ENCODE measurements at regions not wholly inside any gene's neighbourhood (a gene's known extent, or its start where the extent isn't known, plus 50 kb on each side); places are given as distances from the start of the nearest gene placed in this dataset.
"Not testable (repeated sequence)": the region's sequence is repeated elsewhere in the genome, so short reads cannot be mapped to it uniquely, and the experiment has no call there.

GRCh38 chr3:15993660-15994059 is 180.8 kb upstream of the GALNT15 start:
- not testable (repeated sequence) for DNase-seq

- DNase-seq: not testable (repeated sequence)
These were observed 178.0 kb upstream of the GALNT15 start for GRCh38 chr3:15996496-15996895.

- no peak for DNase-seq
These were observed 177.1 kb upstream of the GALNT15 start for GRCh38 chr3:15997274-15997943.

GRCh38 chr3:15998911-15999310 is 175.6 kb upstream of the GALNT15 start:
- DNase-seq: no peak

GRCh38 chr3:16004812-16005211 is 169.7 kb upstream of the GALNT15 start:
- DNase-seq: no peak

GRCh38 chr3:16011376-16011775 is 163.1 kb upstream of the GALNT15 start:
- DNase-seq: no peak

- DNase-seq: no peak
These were observed 162.4 kb upstream of the GALNT15 start for GRCh38 chr3:16012086-16012485.

- DNase-seq: no peak
These were observed 160.9 kb upstream of the GALNT15 start for GRCh38 chr3:16013568-16013967.

- not testable (repeated sequence) for DNase-seq
These were observed 152.7 kb upstream of the GALNT15 start for GRCh38 chr3:16021801-16022200.

GRCh38 chr3:16023881-16024280 is 150.6 kb upstream of the GALNT15 start:
- not testable (repeated sequence) for DNase-seq

- DNase-seq: no peak
These were observed 149.9 kb upstream of the GALNT15 start for GRCh38 chr3:16024548-16024947.

- DNase-seq: no peak
These were observed 147.7 kb upstream of the GALNT15 start for GRCh38 chr3:16026753-16027152.

GRCh38 chr3:16028604-16029003 is 145.9 kb upstream of the GALNT15 start:
- DNase-seq: no peak

- DNase-seq: no peak
These were observed 144.1 kb upstream of the GALNT15 start for GRCh38 chr3:16030342-16030741.

GRCh38 chr3:16031434-16031833 is 143.0 kb upstream of the GALNT15 start:
- DNase-seq: no peak

- no peak for DNase-seq
These were observed 140.4 kb upstream of the GALNT15 start for GRCh38 chr3:16033889-16034687.

- no peak for DNase-seq
These were observed 133.5 kb upstream of the GALNT15 start for GRCh38 chr3:16040991-16041390.

- DNase-seq: no peak
These were observed 125.8 kb upstream of the GALNT15 start for GRCh38 chr3:16048435-16049318.

GRCh38 chr3:16050641-16051467 is 123.6 kb upstream of the GALNT15 start:
- DNase-seq: no peak

GRCh38 chr3:16051691-16052090 is 122.8 kb upstream of the GALNT15 start:
- no peak for DNase-seq

GRCh38 chr3:16052964-16053363 is 121.5 kb upstream of the GALNT15 start:
- DNase-seq: no peak

GRCh38 chr3:16053794-16054193 is 120.7 kb upstream of the GALNT15 start:
- no peak for DNase-seq

All from activated effector memory CD4-positive, alpha-beta T cell treated with Interleukin-2 at 50 U/mL for 16 hours (primary cell).